HUES64 (cell line): ENCODE measurements at regions not wholly inside any gene's neighbourhood (a gene's known extent, or its start where the extent isn't known, plus 50 kb on each side); places are given as distances from the start of the nearest gene placed in this dataset.

Source experiments
- H3K27ac ChIP-seq: 2 replicates; pipeline ENCODE4 v1.7.0; 2013; ENCODE audit warnings: low read depth, low read length, inconsistent platforms
- H3K27me3 ChIP-seq: 2 replicates; pipeline ENCODE4 v1.6.1; 2013; ENCODE audit warnings: mild to moderate bottlenecking, low read length; ENCODE audit not compliant: insufficient read depth
- H3K36me3 ChIP-seq: 2 replicates; pipeline ENCODE4 v1.6.1; 2013; ENCODE audit warnings: mild to moderate bottlenecking, low read length; ENCODE audit not compliant: insufficient read depth
- H3K4me1 ChIP-seq: 2 replicates; pipeline ENCODE4 v1.6.1; 2013; ENCODE audit warnings: mild to moderate bottlenecking, low read length, moderate library complexity; ENCODE audit not compliant: insufficient read depth
- H3K4me3 ChIP-seq: 2 replicates; pipeline ENCODE4 v1.5.1; 2013; ENCODE audit warnings: mild to moderate bottlenecking, low read length, moderate library complexity
- H3K9ac ChIP-seq: 2 replicates; pipeline ENCODE4 v1.6.1; 2013; ENCODE audit warnings: mild to moderate bottlenecking, low read depth, low read length
- H3K9me3 ChIP-seq: 2 replicates; pipeline ENCODE4 v1.6.1; 2013; ENCODE audit warnings: low read depth, low read length; ENCODE audit not compliant: insufficient read depth
- WGBS: fragments of 150-250, 120-280 bp; methylation state at CpG from one replicate; pipeline ENCODE4 v1.1.7; 2013; ENCODE audit warnings: missing lambda C conversion rate; 5-methylcytosine and 5-hydroxymethylcytosine counted together

GRCh38 chr2:182522405-182522896, 95.6 kb upstream of the PDE1A start:
- Histone ChIP-seq H3K4me3 (no peak overlapping the region), H3K27ac (no peak overlapping the region), H3K9ac (no peak overlapping the region), H3K4me1 (no peaks in the 10 kb centered on the region), H3K9me3 (no peaks in the 10 kb centered on the region), H3K36me3 (no peaks in the 10 kb centered on the region), H3K27me3 (no peaks in the 10 kb centered on the region)
- 84% methylated on average over 6 of the region's 6 CpGs for WGBS

GRCh38 chr2:182522972-182523473, 96.2 kb upstream of the PDE1A start:
- 91% methylated on average over 4 of the region's 4 CpGs for WGBS
- Histone ChIP-seq H3K27ac (no peak overlapping the region), H3K36me3 (no peaks in the 10 kb centered on the region), H3K9me3 (no peaks in the 10 kb centered on the region), H3K4me1 (no peaks in the 10 kb centered on the region), H3K9ac (no peak overlapping the region), H3K27me3 (no peaks in the 10 kb centered on the region), H3K4me3 (no peak overlapping the region)

- no peak overlapping the region for H3K27ac ChIP-seq
- H3K9ac ChIP-seq, result no peak overlapping the region
- H3K4me3 ChIP-seq, result no peak overlapping the region
- no peaks in the 10 kb centered on the region for H3K4me1 ChIP-seq
- H3K36me3 ChIP-seq, result no peaks in the 10 kb centered on the region
- H3K9me3 ChIP-seq, result 0 out of 2 replicates have a peak, but pooled peaks cover 6% of the 10 kb centered on the region
- H3K27me3 ChIP-seq, result no peaks in the 10 kb centered on the region
These were observed 103.8 kb upstream of the PDE1A start for GRCh38 chr2:182530636-182531035.

GRCh38 chr2:182540252-182540651, 113.4 kb upstream of the PDE1A start:
- 86% methylated on average over 1 of the region's 1 CpG for WGBS
- Histone ChIP-seq H3K27ac (no peak overlapping the region), H3K9me3 (no peaks in the 10 kb centered on the region), H3K9ac (no peak overlapping the region), H3K36me3 (no peaks in the 10 kb centered on the region), H3K4me1 (no peaks in the 10 kb centered on the region), H3K27me3 (no peaks in the 10 kb centered on the region), H3K4me3 (no peak overlapping the region)

GRCh38 chr2:182541268-182541667, 114.4 kb upstream of the PDE1A start:
- no peaks in the 10 kb centered on the region for H3K27me3 ChIP-seq
- H3K4me3 ChIP-seq, result no peak overlapping the region
- H3K9ac ChIP-seq, result no peak overlapping the region
- H3K27ac ChIP-seq, result no peak overlapping the region
- no peaks in the 10 kb centered on the region for H3K36me3 ChIP-seq
- H3K4me1 ChIP-seq, result no peaks in the 10 kb centered on the region
- no peaks in the 10 kb centered on the region for H3K9me3 ChIP-seq

GRCh38 chr2:182542501-182543258, 115.8 kb upstream of the PDE1A start:
- no peak overlapping the region for H3K9ac ChIP-seq
- no peaks in the 10 kb centered on the region for H3K36me3 ChIP-seq
- H3K4me3 ChIP-seq, result no peak overlapping the region
- no peaks in the 10 kb centered on the region; the same call in 1 of the 2 replicates for H3K4me1 ChIP-seq
- WGBS, result 91% methylated on average over 5 of the region's 6 CpGs
- H3K27me3 ChIP-seq, result no peaks in the 10 kb centered on the region
- H3K27ac ChIP-seq, result no peak overlapping the region
- no peaks in the 10 kb centered on the region for H3K9me3 ChIP-seq

GRCh38 chr2:182543741-182544525, 117.1 kb upstream of the PDE1A start:
- H3K4me1 ChIP-seq, result peaks cover 5% of the 10 kb centered on the region; the same call in 1 of the 2 replicates
- no peak overlapping the region for H3K27ac ChIP-seq
- 97% methylated on average over 3 of the region's 3 CpGs for WGBS
- H3K4me3 ChIP-seq, result no peak overlapping the region
- no peaks in the 10 kb centered on the region for H3K9me3 ChIP-seq
- no peak overlapping the region for H3K9ac ChIP-seq
- H3K36me3 ChIP-seq, result no peaks in the 10 kb centered on the region
- H3K27me3 ChIP-seq, result no peaks in the 10 kb centered on the region

GRCh38 chr2:182545420-182546167, 118.8 kb upstream of the PDE1A start:
- H3K9me3 ChIP-seq, result no peaks in the 10 kb centered on the region
- 99% methylated on average over 2 of the region's 3 CpGs for WGBS
- H3K4me3 ChIP-seq, result no peak overlapping the region
- H3K9ac ChIP-seq, result no peak overlapping the region
- H3K27me3 ChIP-seq, result no peaks in the 10 kb centered on the region
- no peak overlapping the region for H3K27ac ChIP-seq
- no peaks in the 10 kb centered on the region for H3K36me3 ChIP-seq
- H3K4me1 ChIP-seq, result peaks cover 5% of the 10 kb centered on the region; the same call in 1 of the 2 replicates

GRCh38 chr2:182548031-182548950, 121.5 kb upstream of the PDE1A start:
- Histone ChIP-seq H3K36me3 (no peaks in the 10 kb centered on the region), H3K27me3 (no peaks in the 10 kb centered on the region), H3K9me3 (no peaks in the 10 kb centered on the region), H3K4me3 (no peak overlapping the region), H3K9ac (no peak overlapping the region), H3K27ac (no peak overlapping the region), H3K4me1 (peaks cover 5% of the 10 kb centered on the region; the same call in 1 of the 2 replicates)
- WGBS, result 90% methylated on average over 7 of the region's 7 CpGs

- H3K4me1 ChIP-seq, result peaks cover 5% of the 10 kb centered on the region; the same call in 1 of the 2 replicates
- H3K27ac ChIP-seq, result no peak overlapping the region
- H3K27me3 ChIP-seq, result no peaks in the 10 kb centered on the region
- no peak overlapping the region for H3K4me3 ChIP-seq
- no peaks in the 10 kb centered on the region for H3K9me3 ChIP-seq
- WGBS, result 94% methylated on average over 4 of the region's 4 CpGs
- no peaks in the 10 kb centered on the region for H3K36me3 ChIP-seq
- no peak overlapping the region for H3K9ac ChIP-seq
These were observed 123.4 kb upstream of the PDE1A start for GRCh38 chr2:182550234-182550633.
